Inflammatory macrophage treated with lipopolysaccharide for 1 hour (primary cell): ENCODE measurements at regions not wholly inside any gene's neighbourhood (a gene's known extent, or its start where the extent isn't known, plus 50 kb on each side); places are given as distances from the start of the nearest gene placed in this dataset.
"Not testable (repeated sequence)": the region's sequence is repeated elsewhere in the genome, so short reads cannot be mapped to it uniquely, and the experiment has no call there.

Experiments
- DNase-seq, 2 donors: peaks; one replicate each; pipeline ENCODE4 v3.0.0-alpha.2; 2020 to 2022

- DNase-seq: no peak
These were observed 471.5 kb upstream of the DCN start for GRCh38 chr12:91654087-91654486.

- DNase-seq: no peak
These were observed 469.1 kb upstream of the DCN start for GRCh38 chr12:91651728-91652127.

DNA sequence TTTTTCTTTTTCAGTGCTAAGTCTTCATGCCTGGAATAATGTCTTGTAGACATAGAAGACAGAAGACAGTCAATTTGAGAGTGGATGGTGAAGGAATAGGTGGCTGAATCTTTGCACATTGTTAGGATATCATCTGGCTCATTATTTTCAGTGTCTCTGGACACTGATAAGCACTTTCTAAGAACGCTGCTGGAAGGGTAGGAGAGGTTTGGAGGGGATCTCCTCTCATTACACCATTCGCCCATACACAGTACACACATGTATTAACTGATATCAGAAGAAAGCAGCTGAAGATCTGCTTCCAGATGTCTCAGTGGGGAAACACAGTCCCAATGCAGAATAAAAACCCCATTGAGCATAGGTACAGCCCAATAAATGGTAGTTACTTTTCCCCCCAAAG, 461.1 kb upstream of the DCN start:
- no peak for DNase-seq

- DNase-seq: no peak
These were observed 457.4 kb upstream of the DCN start for GRCh38 chr12:91640021-91640420.

DNA sequence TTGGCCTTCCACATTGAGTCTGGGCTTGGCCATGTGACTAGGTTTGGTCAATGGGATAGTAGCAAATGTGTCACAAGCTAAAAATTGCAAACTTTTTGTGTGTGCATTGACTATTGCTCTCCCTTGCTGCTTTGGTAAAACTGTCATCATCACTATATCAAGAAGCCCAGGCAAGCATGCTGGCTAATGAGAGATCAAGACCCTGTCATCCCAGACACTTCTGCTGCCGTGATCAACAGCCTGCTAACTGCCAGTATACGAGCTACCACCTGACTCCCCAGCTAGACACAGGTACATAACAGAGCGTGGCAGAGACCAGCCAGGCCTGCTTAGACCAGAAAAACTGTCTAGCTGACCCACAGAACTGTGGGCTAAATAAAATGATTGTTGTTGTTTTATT, 456.7 kb upstream of the DCN start:
- DNase-seq: no peak

- DNase-seq: no peak
These were observed 455.4 kb upstream of the DCN start for GRCh38 chr12:91637789-91638624.

DNA sequence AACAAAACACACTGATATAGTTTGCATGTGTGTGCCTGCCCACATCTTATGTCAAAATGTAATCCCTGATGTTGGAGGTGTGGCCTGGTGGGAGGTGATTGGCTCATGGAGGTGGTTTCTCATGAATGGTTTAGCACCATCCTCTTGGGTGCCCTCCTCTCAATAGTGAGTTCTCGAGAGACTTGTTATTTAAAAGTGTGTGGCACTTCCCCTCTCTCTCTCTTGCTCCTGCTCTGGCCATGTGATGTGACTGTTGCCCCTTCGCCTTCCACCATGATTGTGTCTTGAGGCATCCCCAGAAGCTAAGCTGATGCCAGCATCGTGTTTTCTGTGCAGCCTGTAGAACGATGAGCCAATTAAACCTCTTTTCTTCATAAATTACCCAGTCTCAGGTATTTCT, 454.1 kb upstream of the DCN start:
- no peak for DNase-seq

- DNase-seq: not testable (repeated sequence)
These were observed 451.7 kb upstream of the DCN start for GRCh38 chr12:91634386-91634713.

GRCh38 chr12:91633734-91634357, 451.2 kb upstream of the DCN start:
- no peak for DNase-seq

- no peak for DNase-seq
These were observed 450.6 kb upstream of the DCN start for GRCh38 chr12:91633206-91633605.

DNA sequence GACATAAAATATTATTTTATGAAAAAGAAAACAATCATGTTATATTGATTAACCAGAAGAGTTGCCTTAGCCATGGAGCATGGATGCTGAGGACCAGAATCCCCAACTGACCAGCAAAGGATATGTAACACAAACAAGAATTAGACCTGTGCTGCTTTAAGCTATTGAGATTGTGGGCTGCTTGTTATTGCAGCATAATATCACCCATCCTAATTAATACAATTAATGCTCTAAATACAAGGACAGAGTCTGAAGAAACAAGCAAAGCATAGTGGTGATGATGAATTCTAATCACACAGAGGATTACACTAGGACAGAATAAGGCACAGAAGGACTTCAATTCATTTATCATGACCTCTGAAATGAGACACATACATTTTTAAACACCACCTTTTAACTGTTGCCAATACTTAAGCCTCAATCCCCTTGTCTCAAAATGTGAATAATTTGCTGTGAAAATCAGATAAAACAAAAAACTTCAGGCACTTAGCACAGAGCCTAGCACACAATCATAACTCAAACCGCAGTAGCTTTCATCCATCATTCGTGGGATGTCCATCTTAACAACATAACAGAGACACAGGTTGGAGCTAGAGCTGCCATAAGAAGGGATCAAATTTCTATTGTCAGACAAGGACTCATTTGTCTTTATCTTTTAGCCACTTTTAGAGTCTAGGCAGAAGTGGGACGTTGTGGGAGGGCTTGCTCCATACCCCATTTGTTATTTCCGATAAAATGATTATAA, 449.6 kb upstream of the DCN start:
- no peak for DNase-seq

DNA sequence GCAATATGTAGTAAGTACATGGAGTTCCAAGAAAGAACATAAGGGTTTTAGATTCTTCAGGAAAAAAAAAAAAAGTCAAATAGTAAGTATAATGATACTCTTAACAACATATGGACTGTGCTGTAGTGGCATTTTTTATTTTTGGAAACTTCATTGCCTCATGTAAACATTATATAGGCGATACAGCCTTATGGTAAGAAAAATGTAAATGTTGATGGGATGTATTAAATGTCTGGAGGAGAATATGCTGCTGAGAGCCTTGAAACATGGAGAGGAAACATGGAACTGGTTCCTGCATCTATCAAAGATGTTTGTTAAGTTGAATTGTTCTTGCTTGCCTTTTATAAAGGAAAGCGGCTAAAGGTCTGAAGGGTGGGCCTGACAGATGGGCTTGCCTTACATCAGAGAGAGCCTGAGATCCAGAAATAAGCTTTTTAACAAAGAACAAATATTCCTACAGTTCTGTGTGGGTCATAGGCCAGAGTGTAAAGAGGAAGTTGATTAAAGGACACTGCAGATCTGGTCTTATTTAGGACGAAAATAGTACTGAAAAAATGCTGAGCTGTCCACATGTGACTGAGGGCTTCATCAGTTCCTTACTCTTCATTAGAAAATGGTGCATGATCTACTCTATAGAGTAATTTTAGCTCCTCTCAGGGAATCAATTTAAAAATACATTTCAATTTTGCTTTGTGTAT, 448.1 kb upstream of the DCN start:
- DNase-seq: peak; percentile 4 to 21

- DNase-seq: no peak
These were observed 447.5 kb upstream of the DCN start for GRCh38 chr12:91630083-91630482.

GRCh38 chr12:91629440-91629839, 446.8 kb upstream of the DCN start:
- DNase-seq: no peak

DNA sequence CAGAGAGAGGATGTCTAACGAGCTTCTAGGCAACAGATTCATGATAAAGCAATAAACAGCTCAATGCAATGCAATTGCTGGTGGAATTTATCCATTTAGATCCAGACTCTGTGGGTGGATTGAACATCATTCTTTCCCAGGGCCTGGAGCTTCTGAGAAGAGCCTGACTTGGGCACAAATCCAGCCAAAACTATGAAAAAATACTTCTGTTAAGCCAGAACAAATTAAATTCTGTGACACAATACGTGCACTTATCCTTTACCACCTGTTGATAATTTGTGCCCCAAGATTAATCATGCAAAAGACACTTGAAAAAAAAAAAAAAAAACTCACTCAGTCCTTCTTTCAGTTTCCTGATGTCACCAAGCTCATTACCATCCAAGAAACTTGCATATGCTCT, 446.0 kb upstream of the DCN start:
- DNase-seq: no peak

GRCh38 chr12:91627225-91627624, 444.6 kb upstream of the DCN start:
- DNase-seq: no peak

- DNase-seq: no peak
These were observed 440.4 kb upstream of the DCN start for GRCh38 chr12:91622981-91623380.

GRCh38 chr12:91622037-91622436, 439.4 kb upstream of the DCN start:
- no peak for DNase-seq

DNA sequence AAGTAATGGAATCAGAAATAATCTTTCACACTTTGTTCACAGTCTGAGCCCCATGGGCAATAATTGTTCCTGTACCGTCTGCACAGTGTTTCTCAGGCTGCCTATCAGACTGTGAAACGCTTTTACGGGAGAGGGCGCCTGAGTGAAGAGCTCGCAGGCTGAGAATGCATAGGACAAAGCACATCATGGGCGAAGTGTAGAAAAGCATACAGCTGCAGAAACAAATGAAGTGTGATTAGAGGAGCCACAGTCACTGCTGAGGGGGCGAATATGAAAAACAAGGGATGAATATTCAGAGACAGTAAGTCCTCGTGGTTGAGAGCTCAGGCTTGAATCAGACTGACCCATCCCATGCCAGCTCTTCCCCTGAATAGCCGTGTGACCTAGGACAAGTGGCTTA, 438.4 kb upstream of the DCN start:
- no peak for DNase-seq

GRCh38 chr12:91620422-91620821, 437.8 kb upstream of the DCN start:
- no peak for DNase-seq

GRCh38 chr12:91618281-91618680, 435.7 kb upstream of the DCN start:
- DNase-seq: no peak

DNA sequence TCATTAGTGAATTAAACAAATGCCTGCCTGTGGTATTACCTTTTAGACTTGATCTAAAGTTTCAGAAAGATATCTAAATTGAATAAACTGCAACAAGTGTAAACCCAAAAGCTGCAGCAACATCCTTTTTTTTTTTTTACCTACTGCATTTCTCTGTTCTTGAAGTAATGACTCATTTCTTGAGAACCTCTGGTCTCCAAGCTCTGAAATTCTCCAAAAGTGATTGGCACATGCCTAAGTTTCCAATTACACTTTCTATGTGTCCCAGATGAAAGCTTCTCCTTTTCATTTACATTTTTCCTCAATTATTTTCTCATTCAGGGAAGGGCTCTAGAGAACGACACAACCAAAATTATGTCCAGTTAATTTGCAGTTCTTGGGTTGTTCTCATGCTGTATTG, 435.2 kb upstream of the DCN start:
- no peak for DNase-seq

DNA sequence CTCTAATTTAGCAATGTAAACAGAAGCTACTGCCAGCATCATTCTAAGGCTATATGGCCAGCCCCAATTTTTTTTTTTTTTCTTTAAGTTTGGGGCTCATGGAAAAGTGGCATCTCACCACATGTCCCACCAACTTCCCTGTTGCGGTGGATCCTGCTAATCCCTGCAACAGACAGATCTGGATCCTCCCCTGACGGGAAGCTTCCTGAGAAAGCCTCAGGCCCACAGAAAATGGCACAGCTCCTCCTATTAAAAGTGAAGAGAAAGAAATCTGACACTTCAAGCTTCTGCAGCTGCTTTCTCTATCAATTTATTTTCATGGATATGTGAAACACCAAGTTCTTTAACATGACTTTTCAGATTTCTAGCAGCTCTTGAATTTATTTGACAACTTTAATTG, 433.8 kb upstream of the DCN start:
- no peak for DNase-seq
